PC-9 (cell line): ENCODE measurements at regions not wholly inside any gene's neighbourhood (a gene's known extent, or its start where the extent isn't known, plus 50 kb on each side); places are given as distances from the start of the nearest gene placed in this dataset.

Source experiments
- BruUV-seq: library from RNA; stranded (reverse); fragments of 400-500 nt; replicated peaks from 2 replicates; lab custom pipeline; 2021; lab: Mats Ljungman, UMichigan
- CTCF ChIA-PET: fragments of 300-600 bp; sonication (Branson Sonifier 250); formaldehyde crosslinking; loops from one replicate; lab custom pipeline; 2022; ENCODE audit warnings: antibody characterized with exemption; lab: Charles Lee
- POLR2A ChIA-PET: fragments of 300-600 bp; sonication (Branson Sonifier 250); formaldehyde crosslinking; loops from one replicate; lab custom pipeline; 2022; ENCODE audit warnings: antibody characterized with exemption; ENCODE audit not compliant: unreplicated experiment; lab: Charles Lee
- DNase-seq, 2 experiments: peaks; one replicate each; pipeline versions ENCODE4 v3.0.0 to v3.0.0-alpha.2; 2015 to 2022; ENCODE audit warnings: mixed read lengths in 1 of 2
- H2AFZ ChIP-seq: fragments of 200-600 bp; sonication (generic); 2 replicates; pipeline ENCODE4 v1.8.1; 2017; ENCODE audit warnings: antibody characterized with exemption
- H3F3A ChIP-seq: fragments of 200-600 bp; sonication (generic); 2 replicates; pipeline ENCODE4 v1.8.1; 2017; ENCODE audit warnings: antibody characterized with exemption, mild to moderate bottlenecking, low read depth; ENCODE audit not compliant: insufficient read depth
- H3K27ac ChIP-seq: fragments of 200-600 bp; sonication (generic); 2 replicates; pipeline ENCODE4 v1.6.1; 2016; ENCODE audit warnings: mixed run types
- H3K27me3 ChIP-seq: fragments of 200-600 bp; sonication (generic); 2 replicates; pipeline ENCODE4 v1.6.1; 2016; ENCODE audit warnings: low read depth, mixed run types; ENCODE audit not compliant: insufficient read depth
- H3K36me3 ChIP-seq: fragments of 200-600 bp; sonication (generic); 2 replicates; pipeline ENCODE4 v1.6.1; 2016; ENCODE audit warnings: low read depth, mixed run types
- H3K4me1 ChIP-seq: fragments of 200-600 bp; sonication (generic); replicated peaks from 2 replicates; pipeline ENCODE4 v1.6.1; 2016; ENCODE audit warnings: mixed run types; ENCODE audit not compliant: insufficient read depth
- H3K4me2 ChIP-seq: fragments of 200-600 bp; sonication (generic); 2 replicates; pipeline ENCODE4 v1.6.1; 2017; ENCODE audit warnings: mixed run types
- H3K4me3 ChIP-seq: fragments of 200-600 bp; sonication (generic); 2 replicates; pipeline ENCODE4 v1.6.1; 2016; ENCODE audit warnings: mixed run types
- H3K79me2 ChIP-seq: fragments of 200-600 bp; sonication (generic); 2 replicates; pipeline ENCODE4 v1.6.1; 2017; ENCODE audit warnings: low read depth, mixed run types
- H3K9me2 ChIP-seq: fragments of 200-600 bp; sonication (generic); 2 replicates; pipeline ENCODE4 v1.8.1; 2017; ENCODE audit warnings: mild to moderate bottlenecking; ENCODE audit not compliant: insufficient read depth
- H3K9me3 ChIP-seq: fragments of 200-600 bp; sonication (generic); 2 replicates; pipeline ENCODE4 v1.8.1; 2016; ENCODE audit warnings: low read depth; ENCODE audit not compliant: insufficient read depth
- H4K20me1 ChIP-seq: fragments of 200-600 bp; sonication (generic); 2 replicates; pipeline ENCODE4 v1.8.1; 2017; ENCODE audit not compliant: insufficient read depth
- CTCF ChIP-seq: fragments of 200-600 bp; sonication (generic); conservative IDR thresholded peaks from 2 replicates; pipeline ENCODE4 v1.6.1; 2017; ENCODE audit warnings: mixed run types, antibody characterized with exemption, mild to moderate bottlenecking, moderate library complexity
- EZH2 ChIP-seq: fragments of 200-600 bp; sonication (generic); IDR thresholded peaks from 2 replicates; pipeline ENCODE4 v1.8.0; 2017; ENCODE audit warnings: antibody characterized with exemption, low read depth
- intact Hi-C: fragments of 100-400 bp; cut with micrococcal nuclease; formaldehyde crosslinking; loops from one replicate; pipeline ENCODE4 v1.10.0; 2022; ENCODE audit not compliant: unreplicated experiment

DNA sequence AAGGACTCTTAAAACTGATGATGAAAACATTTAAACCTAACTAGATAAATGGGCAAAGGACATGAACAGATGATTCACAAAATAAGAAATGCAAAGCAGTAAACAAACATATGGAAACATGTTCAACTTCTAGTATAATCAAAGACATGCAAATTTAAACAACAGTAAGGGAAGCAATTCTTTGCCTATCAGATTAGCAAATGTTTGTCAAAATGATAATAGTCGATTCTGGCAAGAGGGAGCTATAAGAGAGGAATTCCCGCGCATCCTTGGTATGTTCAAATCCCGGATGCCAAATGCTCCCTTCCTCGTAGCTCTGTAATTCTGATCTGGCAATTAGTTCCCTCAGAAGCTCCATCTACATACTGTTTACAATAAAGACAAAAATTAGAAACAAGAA is 320.5 kb downstream of the PHKB start:
- Histone ChIP-seq H3K9me3 (no peaks in the 10 kb centered on the region), H3K79me2 (no peaks in the 10 kb centered on the region), H3K4me2 (no peak overlapping the region), H3K9me2 (no peaks in the 10 kb centered on the region), H4K20me1 (no peaks in the 10 kb centered on the region), H3K4me1 (0 out of 2 replicates have a peak, but pooled peaks cover 8% of the 10 kb centered on the region), H3F3A (no peaks in the 10 kb centered on the region), H3K36me3 (no peaks in the 10 kb centered on the region), H3K4me3 (no peak overlapping the region), H3K27me3 (no peaks in the 10 kb centered on the region), H3K27ac (no peak overlapping the region), H2AFZ (no peak overlapping the region)
- POLR2A ChIA-PET, result no interaction called here
- TF ChIP-seq CTCF (no peak), EZH2 (no peak)
- CTCF ChIA-PET, result no interaction called here
- intact Hi-C loops, result no loop called here
- no TSS peak for BruUV-seq
- no peak for DNase-seq

DNA sequence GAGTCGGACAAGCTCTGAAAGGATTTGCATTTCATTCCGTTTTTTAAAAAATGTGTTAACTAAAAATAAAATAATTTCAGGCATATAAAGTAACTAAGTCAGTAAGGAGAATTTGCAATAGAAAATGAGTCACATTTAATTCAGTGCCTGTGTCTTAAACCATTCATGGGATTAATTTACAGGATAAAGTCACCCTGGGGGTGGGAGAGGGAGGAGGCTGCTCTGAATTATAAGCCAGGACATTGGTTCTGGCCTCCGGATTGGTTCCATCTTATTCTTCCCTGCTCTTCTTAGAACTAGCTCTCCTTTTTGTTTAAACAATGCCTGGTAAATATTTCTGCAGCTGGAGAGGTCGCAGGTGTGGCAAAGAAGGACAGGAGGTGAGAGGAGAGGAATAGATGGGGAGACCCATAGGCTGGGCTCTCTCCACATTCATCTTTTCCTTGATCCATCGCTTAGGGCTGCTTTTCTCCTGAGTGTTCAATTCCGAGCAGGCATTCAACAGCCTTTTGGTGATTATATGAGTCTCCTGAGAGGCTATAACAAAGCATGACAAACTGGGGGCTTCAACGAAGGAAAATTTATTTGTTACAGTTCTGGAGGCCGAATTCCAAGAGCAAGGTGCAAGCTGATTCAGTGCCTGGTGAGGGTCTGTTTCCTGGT is 319.2 kb downstream of the PHKB start:
- Histone ChIP-seq H3K27ac (no peak overlapping the region), H3K9me2 (no peaks in the 10 kb centered on the region), H2AFZ (no peak overlapping the region), H3K9me3 (no peaks in the 10 kb centered on the region), H3K4me3 (no peak overlapping the region), H4K20me1 (no peaks in the 10 kb centered on the region), H3K27me3 (no peaks in the 10 kb centered on the region), H3K4me2 (no peak overlapping the region), H3F3A (no peaks in the 10 kb centered on the region), H3K4me1 (peaks cover 8% of the 10 kb centered on the region; the same call in 1 of the 2 replicates), H3K36me3 (no peaks in the 10 kb centered on the region), H3K79me2 (no peaks in the 10 kb centered on the region)
- intact Hi-C loops, result no loop called here
- DNase-seq, result no peak
- TF ChIP-seq EZH2, result no peak
- no peak for TF ChIP-seq CTCF
- POLR2A ChIA-PET, result no interaction called here
- BruUV-seq, result no TSS peak
- CTCF ChIA-PET, result no interaction called here

DNA sequence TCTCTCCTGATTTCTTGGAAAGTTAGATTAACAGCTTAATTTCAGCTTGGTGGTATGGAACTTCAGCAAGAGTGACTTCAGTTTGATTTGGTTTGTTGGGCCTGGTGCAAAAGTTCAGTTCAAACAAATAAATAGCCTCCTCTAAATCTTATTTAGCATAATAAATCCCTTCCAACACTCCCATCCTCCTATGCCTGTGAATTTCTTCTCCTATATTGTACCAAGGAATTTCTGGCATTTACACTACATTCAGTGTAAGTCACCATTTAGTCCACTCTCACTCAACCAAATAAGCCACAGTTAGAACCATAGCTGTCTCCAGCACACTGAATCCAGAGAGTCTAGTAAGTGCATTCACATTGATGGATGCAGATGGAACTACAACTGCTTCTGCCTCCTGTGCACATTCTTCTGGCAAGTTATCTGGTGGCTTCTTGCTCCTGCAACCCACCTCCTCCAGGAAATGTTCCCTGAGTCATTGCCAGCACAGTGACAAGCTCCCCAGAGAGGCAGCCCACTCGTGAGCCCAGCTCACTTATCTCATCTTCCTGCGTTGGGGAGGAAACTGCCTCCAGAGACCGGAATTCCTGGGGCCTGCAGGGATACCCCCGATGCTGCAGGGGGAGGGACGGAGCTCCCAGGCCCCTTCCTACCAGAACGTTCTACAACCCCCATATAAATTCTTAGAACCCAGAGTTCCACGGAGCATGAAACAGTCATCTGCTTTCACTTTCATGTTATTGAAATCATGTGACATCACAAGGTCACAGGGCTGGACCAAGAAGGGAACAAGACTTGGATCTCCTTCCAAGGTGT is 318.3 kb downstream of the PHKB start:
- no peaks in the 10 kb centered on the region for H4K20me1 ChIP-seq
- no peaks in the 10 kb centered on the region for H3K9me3 ChIP-seq
- H3K79me2 ChIP-seq, result no peaks in the 10 kb centered on the region
- no peaks in the 10 kb centered on the region for H3K9me2 ChIP-seq
- no peaks in the 10 kb centered on the region for H3K27me3 ChIP-seq
- POLR2A ChIA-PET, result no interaction called here
- H3K4me2 ChIP-seq, result peak overlapping the region; percentile 26; the same call in 1 of the 2 replicates
- H3K4me1 ChIP-seq, result peaks cover 16% of the 10 kb centered on the region
- no peaks in the 10 kb centered on the region for H3K36me3 ChIP-seq
- no peak for DNase-seq
- H3K27ac ChIP-seq, result no peak overlapping the region
- CTCF ChIA-PET, result interaction anchor here (0.6 kb wide), 1 partner anchor 108 kb away, joined by 7 read pairs; no protein-coding TSS in a partner anchor
- H2AFZ ChIP-seq, result no peak overlapping the region
- H3F3A ChIP-seq, result no peaks in the 10 kb centered on the region
- no TSS peak for BruUV-seq
- TF ChIP-seq EZH2, result no peak
- TF ChIP-seq CTCF, result no peak
- H3K4me3 ChIP-seq, result no peak overlapping the region
- intact Hi-C loops, result loop anchor here (10.0 kb wide), 1 partner anchor 65 kb away; no protein-coding TSS in a partner anchor
